Frontal cortex (tissue), 3 donors: ENCODE measurements at regions not wholly inside any gene's neighbourhood (a gene's known extent, or its start where the extent isn't known, plus 50 kb on each side); places are given as distances from the start of the nearest gene placed in this dataset.
A peak's percentile ranks its signal among the peaks of the same experiment; 100 is the strongest.

Source experiments
- DNase-seq, 2 donors: peaks; one replicate each; pipeline ENCODE4 v3.0.0; 2012; ENCODE audit warnings: low spot score in 2 of 2
- FAIRE-seq: peaks from 2 replicates; lab custom pipeline; 2012; peaks lifted over from hg19 to GRCh38; lab: Jason Lieb, UNC
- donor health status: control.
- donor health status: control.
- donor health status: control.

GRCh38 chr4:163747293-163747692 lies 252.8 kb downstream of the TMA16 start:
- DNase-seq (no peak), FAIRE-seq (no peak)

- DNase-seq (no peak), FAIRE-seq (no peak)
Observed at GRCh38 chr4:163747886-163748285, 253.4 kb downstream of the TMA16 start.

- DNase-seq, result no peak
- FAIRE-seq, result no peak
Observed at GRCh38 chr4:163748449-163748848, 254.0 kb downstream of the TMA16 start.

GRCh38 chr4:163755013-163755412 lies 260.5 kb downstream of the TMA16 start:
- FAIRE-seq (no peak), DNase-seq (no peak)

- FAIRE-seq (no peak), DNase-seq (no peak)
Observed at GRCh38 chr4:163757219-163757618, 262.7 kb downstream of the TMA16 start.

GRCh38 chr4:163758032-163758431 lies 263.5 kb downstream of the TMA16 start:
- FAIRE-seq, result no peak

GRCh38 chr4:163762741-163763140 lies 268.3 kb downstream of the TMA16 start:
- DNase-seq, result no peak

More at GRCh38 chr4:163758032-163758431, 263.5 kb downstream of the TMA16 start:
- DNase-seq, result no peak

GRCh38 chr4:163764569-163764968 lies 270.1 kb downstream of the TMA16 start:
- FAIRE-seq (no peak), DNase-seq (no peak)

More at GRCh38 chr4:163762741-163763140, 268.3 kb downstream of the TMA16 start:
- FAIRE-seq, result peak; percentile 17

- FAIRE-seq, result no peak
- no peak for DNase-seq
Observed at GRCh38 chr4:163768014-163768413, 273.5 kb downstream of the TMA16 start.

GRCh38 chr4:163772238-163772637 lies 277.7 kb downstream of the TMA16 start:
- DNase-seq (no peak), FAIRE-seq (no peak)

GRCh38 chr4:163773940-163774339 lies 279.4 kb downstream of the TMA16 start:
- no peak for DNase-seq
- no peak for FAIRE-seq

GRCh38 chr4:163776957-163777356 lies 282.5 kb downstream of the TMA16 start:
- DNase-seq (no peak), FAIRE-seq (no peak)

GRCh38 chr4:163781726-163782125 lies 287.2 kb downstream of the TMA16 start:
- FAIRE-seq (no peak), DNase-seq (no peak)

- DNase-seq (no peak), FAIRE-seq (no peak)
Observed at GRCh38 chr4:163790231-163790630, 295.7 kb downstream of the TMA16 start.

- FAIRE-seq, result no peak
- DNase-seq, result no peak
Observed at GRCh38 chr4:163795885-163796284, 301.4 kb downstream of the TMA16 start.

GRCh38 chr4:163804001-163804400 lies 309.5 kb downstream of the TMA16 start:
- DNase-seq (no peak), FAIRE-seq (no peak)

GRCh38 chr4:163806653-163807052 lies 312.2 kb downstream of the TMA16 start:
- no peak for FAIRE-seq

GRCh38 chr4:163808011-163808410 lies 313.5 kb downstream of the TMA16 start:
- FAIRE-seq, result no peak
- no peak for DNase-seq

More at GRCh38 chr4:163806653-163807052, 312.2 kb downstream of the TMA16 start:
- no peak for DNase-seq

GRCh38 chr4:163810755-163811154 lies 316.3 kb downstream of the TMA16 start:
- FAIRE-seq (no peak), DNase-seq (no peak)

GRCh38 chr4:163815776-163816175 lies 321.3 kb downstream of the TMA16 start:
- FAIRE-seq (no peak), DNase-seq (no peak)

GRCh38 chr4:163816494-163816893 lies 322.0 kb downstream of the TMA16 start:
- DNase-seq, result no peak
- FAIRE-seq, result no peak

GRCh38 chr4:163818673-163819072 lies 324.2 kb downstream of the TMA16 start:
- FAIRE-seq (no peak), DNase-seq (no peak)

GRCh38 chr4:163833669-163834068 lies 339.2 kb downstream of the TMA16 start:
- DNase-seq (no peak), FAIRE-seq (no peak)
